HG03520 (cell line): ENCODE measurements at regions not wholly inside any gene's neighbourhood (a gene's known extent, or its start where the extent isn't known, plus 50 kb on each side); places are given as distances from the start of the nearest gene placed in this dataset.

Experiments used
- ATAC-seq: cut with Tn5 transposase; IDR thresholded peaks from one replicate; pipeline ENCODE4 v1.9.1; 2021; ENCODE audit warnings: mild to moderate bottlenecking, moderate library complexity; ENCODE audit not compliant: unreplicated experiment

GRCh38 chr22:49147617-49148175 is 680.0 kb downstream of the BRD1 start:
- ATAC-seq, result no peak

DNA sequence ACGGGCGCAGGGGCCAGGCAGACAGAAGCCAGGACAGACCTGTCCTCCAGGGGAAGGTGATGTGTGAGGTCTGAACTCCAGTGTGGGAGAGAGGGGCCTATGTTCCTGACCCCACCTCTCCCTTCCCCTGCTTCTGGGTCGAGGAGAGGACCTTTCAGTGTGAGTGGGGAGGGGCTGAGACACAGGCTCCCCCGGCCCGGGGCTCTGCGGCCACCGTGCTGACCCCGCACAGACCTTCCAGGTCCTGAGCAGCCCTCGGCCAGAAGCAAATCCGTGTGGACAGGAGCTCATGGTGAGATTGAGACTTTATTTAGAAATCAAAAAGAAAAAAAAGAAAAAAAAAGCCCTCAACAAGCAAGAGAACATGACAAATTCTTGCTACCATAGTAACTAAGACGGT is 680.5 kb downstream of the BRD1 start:
- no peak for ATAC-seq

GRCh38 chr22:49146511-49146910 is 681.2 kb downstream of the BRD1 start:
- ATAC-seq, result no peak

DNA sequence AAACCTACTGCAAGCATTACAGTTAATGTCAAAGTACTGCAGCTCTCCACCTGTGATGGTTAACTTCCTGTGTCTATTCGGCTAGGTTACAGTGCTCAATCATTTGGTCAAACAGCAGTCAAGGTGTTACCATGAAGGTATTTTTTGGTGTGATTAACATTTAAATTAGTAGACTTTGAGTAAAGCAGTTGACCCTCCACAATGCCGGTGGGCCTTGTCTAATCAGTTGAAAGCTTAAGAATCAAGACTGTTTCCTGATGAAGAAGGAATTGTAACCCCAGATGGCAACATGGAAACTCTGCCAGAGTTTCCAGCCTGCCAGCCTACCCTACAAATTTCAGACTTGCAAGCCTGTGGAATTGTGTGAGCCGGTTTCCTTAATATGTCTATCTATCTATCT is 683.9 kb downstream of the BRD1 start:
- ATAC-seq, result no peak

- ATAC-seq, result no peak
Observed at GRCh38 chr22:49142891-49143290, 684.8 kb downstream of the BRD1 start.

DNA sequence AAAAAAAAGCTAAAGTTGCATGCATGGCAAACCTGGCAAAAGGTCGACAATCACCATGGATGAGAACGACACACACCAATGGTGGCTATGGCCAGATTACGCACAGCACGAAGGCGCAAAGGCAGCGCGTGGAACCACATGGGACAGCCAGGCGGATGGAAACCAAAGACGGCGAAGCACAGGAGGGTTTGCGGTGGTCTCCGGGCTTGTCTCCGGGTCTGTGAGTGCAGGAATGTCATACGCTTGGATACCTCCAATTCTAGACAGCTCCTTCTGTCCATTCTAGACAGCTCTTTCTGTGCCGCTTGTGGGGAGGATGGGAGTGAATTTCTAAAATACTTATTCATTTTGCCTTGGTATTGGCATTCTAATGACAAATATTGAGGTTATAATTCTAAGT is 685.4 kb downstream of the BRD1 start:
- ATAC-seq, result no peak

DNA sequence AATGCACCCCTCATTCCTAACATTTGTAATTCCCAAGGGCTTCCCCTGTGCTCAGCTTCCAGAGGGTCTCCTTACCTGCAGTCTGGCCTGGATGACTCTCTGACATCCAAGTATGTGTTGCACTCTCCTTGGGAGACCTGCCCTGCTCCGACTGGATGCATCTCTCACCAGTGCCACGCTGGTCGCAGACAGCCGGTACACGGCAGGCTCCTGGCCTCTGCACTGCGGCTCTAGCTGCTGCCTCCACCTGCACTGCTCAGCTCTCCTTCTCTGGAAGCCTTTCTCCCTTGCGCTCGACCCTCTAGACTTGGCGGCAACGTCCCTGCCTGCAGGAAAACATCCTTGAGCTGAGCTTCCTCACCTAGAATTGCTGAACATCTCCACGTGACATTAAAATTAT is 685.9 kb downstream of the BRD1 start:
- no peak for ATAC-seq

GRCh38 chr22:49140911-49141665 is 686.6 kb downstream of the BRD1 start:
- ATAC-seq, result no peak

DNA sequence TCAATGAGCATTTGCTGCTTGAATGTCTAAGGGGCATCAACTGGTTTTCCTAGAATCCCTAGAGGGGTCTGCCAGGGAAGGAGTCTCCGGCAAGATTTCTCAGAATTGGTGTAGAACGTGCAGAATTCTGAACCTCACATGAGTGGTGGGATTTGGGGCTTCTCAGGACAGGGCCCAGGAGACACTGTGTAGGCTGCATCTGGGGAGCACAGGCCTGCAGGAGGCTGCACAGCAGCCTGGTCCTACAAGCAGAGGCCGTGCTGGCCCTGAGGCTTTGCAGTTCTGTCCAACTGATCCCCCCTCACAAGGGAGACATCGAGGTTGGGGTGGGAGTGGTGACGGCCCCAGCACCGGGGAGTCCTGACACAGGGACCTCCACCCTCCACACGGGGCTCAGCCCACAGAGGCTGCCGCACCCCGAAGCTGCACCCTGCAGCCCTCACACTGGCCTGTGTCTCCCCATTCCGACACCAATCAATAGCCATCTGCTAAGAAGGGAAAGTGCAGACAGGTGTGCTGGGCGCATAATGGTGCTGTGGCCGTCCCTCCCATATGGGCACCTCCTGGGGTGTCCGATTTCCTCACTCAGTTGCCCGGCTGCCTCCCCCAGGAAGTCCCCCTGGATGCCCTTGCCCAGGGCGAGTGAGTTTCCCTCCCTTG is 688.1 kb downstream of the BRD1 start:
- no peak for ATAC-seq

GRCh38 chr22:49138250-49138790 is 689.4 kb downstream of the BRD1 start:
- ATAC-seq, result no peak

DNA sequence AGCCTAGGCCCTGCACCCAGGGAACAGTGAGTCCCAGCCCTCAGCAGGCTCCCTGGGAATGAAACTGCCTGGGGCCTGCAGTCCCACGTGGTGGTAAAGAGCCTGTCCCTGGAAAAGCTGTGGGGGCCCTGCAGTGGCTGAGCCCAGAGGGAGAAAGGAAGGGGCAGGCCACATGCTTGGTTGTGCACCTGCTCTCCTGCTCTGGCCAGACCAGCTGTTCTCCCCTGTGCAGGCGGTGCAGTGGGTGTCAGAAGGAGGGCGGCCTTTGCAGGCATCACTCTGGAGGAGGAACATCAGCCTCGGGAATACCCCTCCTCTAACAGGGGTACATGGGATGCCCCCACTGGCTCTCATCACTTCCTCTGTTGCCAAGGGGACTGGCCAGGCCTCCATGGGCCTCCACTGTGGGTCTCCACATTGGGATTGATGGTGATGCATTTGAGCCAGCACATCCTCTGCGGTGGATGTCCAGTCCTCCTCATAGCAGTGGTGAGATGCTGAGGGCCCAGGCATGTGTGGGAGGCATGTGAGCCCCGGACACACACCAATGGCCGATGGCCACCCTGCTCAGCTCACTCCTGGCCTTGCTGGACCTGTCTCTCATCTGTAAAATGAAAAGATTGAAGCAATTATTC is 690.4 kb downstream of the BRD1 start:
- no peak for ATAC-seq

DNA sequence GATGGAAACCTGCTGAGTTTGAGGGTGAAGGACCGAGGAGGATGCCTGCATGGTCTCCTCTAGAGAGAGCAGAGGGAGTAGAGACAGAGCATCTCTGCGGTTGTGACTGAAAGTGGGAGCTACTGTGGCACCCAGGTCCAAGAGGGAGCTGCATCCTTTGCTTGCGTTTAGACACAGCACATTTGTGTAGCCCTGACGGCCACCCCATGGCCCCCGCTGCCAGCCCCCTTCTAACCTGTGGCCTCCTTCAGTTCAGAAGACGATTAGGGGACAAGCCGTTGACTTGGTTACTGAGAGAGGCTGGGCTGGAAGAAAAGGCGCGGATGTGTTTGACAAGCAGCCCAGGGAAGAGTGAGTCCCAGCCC is 690.9 kb downstream of the BRD1 start:
- no peak for ATAC-seq

DNA sequence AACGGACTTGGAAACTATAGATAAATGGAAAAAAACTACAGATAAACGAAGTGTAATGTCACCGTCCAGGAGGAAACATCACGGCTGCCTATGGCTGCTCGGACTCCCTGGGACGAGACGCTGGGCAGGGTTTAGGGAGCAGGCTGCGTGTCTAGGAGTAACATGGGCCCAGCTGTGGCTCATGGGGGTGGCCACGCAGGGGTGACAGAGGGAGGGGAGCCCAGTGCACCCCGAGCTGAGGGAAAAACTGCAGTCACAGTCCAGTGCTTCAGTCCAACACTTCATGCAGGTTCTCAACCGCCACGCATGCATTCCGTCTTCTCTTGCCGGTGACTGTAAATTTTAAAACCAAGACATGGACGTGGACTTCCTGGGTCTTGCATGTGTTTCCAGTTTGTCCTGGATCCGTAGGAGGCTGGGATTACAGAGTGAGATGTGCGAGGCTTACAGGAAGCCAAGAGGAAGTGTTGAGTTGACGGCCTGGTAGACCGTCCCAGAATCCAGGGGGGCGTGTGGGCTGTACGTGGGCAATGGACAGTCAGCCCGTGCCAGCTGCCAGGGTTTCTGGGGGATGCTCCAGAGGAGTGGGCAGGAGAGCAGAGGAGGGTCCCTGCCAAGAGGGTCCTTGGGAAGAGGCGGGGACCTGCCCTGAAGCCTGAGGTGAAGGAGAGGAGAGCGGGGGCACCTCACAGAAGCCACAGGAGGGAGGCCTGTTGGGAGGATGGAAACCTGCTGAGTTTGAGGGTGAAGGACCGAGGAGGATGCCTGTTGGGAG is 691.4 kb downstream of the BRD1 start:
- no peak for ATAC-seq

- ATAC-seq, result no peak
Observed at GRCh38 chr22:49134076-49134475, 693.6 kb downstream of the BRD1 start.

GRCh38 chr22:49133541-49133940 is 694.1 kb downstream of the BRD1 start:
- no peak for ATAC-seq

DNA sequence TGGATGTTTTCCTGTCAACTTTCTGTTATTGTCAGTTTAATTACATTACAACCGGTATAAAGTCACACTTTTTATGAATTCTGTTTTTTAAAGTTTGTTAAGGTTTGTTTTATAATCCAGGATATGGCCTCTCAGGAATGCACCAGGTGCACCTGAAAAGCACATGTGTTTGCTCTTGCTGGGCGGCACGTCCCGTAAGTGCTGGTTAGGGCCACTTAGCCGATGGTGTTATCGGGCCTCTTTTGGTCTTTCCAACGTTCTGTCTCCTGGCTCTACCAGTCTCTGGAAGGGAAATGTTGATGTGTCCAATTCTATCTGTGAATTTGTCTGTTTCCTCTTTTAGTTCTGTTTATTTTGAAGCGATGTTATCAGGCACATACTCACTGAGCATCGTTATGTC is 695.7 kb downstream of the BRD1 start:
- ATAC-seq, result no peak

- ATAC-seq, result no peak
Observed at GRCh38 chr22:49129736-49130135, 697.9 kb downstream of the BRD1 start.

- ATAC-seq, result no peak
Observed at GRCh38 chr22:49128874-49129273, 698.8 kb downstream of the BRD1 start.

DNA sequence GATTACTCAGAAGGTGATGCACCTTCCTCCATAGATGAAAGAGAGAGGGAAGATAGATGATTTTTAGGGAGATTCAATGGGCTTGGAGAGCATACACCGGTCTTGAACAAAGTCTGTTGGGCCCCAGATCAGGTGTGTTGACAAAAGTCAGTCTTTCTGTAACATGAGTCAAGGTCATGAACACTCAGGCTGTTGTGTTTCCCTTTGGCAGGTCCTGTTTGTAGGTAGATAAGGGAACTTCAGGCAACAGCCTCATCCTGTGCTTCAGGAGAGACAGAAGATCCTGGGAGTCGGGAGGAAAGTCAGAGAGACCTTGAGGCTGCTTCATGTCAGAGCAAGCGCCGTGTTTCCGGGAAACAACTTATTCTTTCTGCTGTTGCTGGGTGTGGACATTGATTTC is 703.1 kb downstream of the BRD1 start:
- ATAC-seq, result no peak

DNA sequence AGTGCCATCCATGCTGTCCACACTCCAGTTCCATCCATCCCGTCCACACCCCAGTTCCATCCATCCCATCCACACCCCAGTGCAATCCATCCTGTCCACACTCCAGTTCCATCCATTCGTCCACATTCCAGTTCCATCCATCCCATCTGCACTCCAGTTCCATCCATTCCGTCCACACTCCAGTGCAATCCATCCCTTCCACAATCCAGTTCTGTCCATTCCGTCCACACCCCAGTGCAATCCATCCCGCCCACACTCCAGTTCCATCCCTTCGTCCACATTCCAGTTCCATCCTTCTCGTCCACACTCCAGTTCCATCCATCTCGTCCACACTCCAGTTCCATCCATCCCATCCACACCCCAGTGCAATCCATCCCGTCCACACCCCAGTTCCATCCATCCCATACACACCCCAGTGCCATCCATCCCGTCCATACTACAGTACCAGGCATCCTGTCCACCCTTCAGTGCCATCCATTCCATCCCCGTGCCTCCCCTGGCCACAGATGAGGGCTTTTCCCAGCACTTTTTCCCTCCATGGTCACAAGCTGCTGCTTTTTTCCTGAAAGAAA is 704.0 kb downstream of the BRD1 start:
- no peak for ATAC-seq

GRCh38 chr22:49119551-49119952 is 708.1 kb downstream of the BRD1 start:
- no peak for ATAC-seq
